AG04450 (cell line): ENCODE measurements at regions not wholly inside any gene's neighbourhood (a gene's known extent, or its start where the extent isn't known, plus 50 kb on each side); places are given as distances from the start of the nearest gene placed in this dataset.

Source experiments
- CTCF ChIA-PET: fragments of 300-600, 350-600 bp; formaldehyde crosslinking; extraction: SDS; loops from one replicate; lab custom pipeline; 2022; ENCODE audit warnings: antibody characterized with exemption, inconsistent platforms; lab: Charles Lee
- POLR2A ChIA-PET: fragments of 350-600 bp; formaldehyde crosslinking; extraction: SDS; loops from one replicate; lab custom pipeline; 2021; ENCODE audit warnings: antibody characterized with exemption, inconsistent platforms; lab: Yijun Ruan, JAX
- DNase-seq: peaks from one replicate; pipeline ENCODE4 v3.0.0-alpha.2; 2011; ENCODE audit warnings: low read depth, low spot score
- H3K27ac ChIP-seq: one replicate; pipeline ENCODE4 v1.5.1; 2012; ENCODE audit warnings: low read depth, low read length, control low read depth
- H3K27me3 ChIP-seq: one replicate; pipeline ENCODE4 v1.6.0; 2012; ENCODE audit warnings: low read length; ENCODE audit not compliant: control insufficient read depth, insufficient read depth
- H3K4me3 ChIP-seq: 2 replicates; pipeline ENCODE4 v1.5.1; 2011; ENCODE audit warnings: mild to moderate bottlenecking, low read depth, low read length, control low read depth
- H3K9me3 ChIP-seq: 2 replicates; pipeline ENCODE4 v1.5.1; 2012; ENCODE audit warnings: low read length; ENCODE audit not compliant: control insufficient read depth, insufficient read depth
- CTCF ChIP-seq: IDR thresholded peaks from 2 replicates; pipeline ENCODE4 v1.5.1; 2011; ENCODE audit warnings: low read depth, low read length, control low read depth, inconsistent platforms

- Histone ChIP-seq H3K4me3 (no peak overlapping the region), H3K9me3 (peaks cover 2% of the 10 kb centered on the region; the same call in 1 of the 2 replicates), H3K27ac (no peak overlapping the region), H3K27me3 (peaks cover 10% of the 10 kb centered on the region)
- DNase-seq = no peak
- ChIA-PET POLR2A (interaction anchor here (0.6 kb wide), 1 partner anchor 23 kb away, joined by 10 read pairs; no protein-coding TSS in a partner anchor), CTCF (no interaction called here)
- no peak for TF ChIP-seq CTCF
These were observed 278.6 kb upstream of the HABP2 start for GRCh38 chr10:113274176-113274829.

GRCh38 chr10:113278221-113278620 lies 274.6 kb upstream of the HABP2 start:
- Histone ChIP-seq H3K27me3 (peaks cover 11% of the 10 kb centered on the region), H3K4me3 (no peak overlapping the region), H3K9me3 (peaks cover 2% of the 10 kb centered on the region; the same call in 1 of the 2 replicates), H3K27ac (no peak overlapping the region)
- POLR2A ChIA-PET = no interaction called here
- DNase-seq = no peak
- no peak for TF ChIP-seq CTCF
- CTCF ChIA-PET = no interaction called here

- no peak for DNase-seq
- TF ChIP-seq CTCF = no peak
- peaks cover 7% of the 10 kb centered on the region for H3K27me3 ChIP-seq
- POLR2A ChIA-PET = no interaction called here
- peaks cover 2% of the 10 kb centered on the region; the same call in 1 of the 2 replicates for H3K9me3 ChIP-seq
- CTCF ChIA-PET = no interaction called here
- H3K27ac ChIP-seq = no peak overlapping the region
- no peak overlapping the region for H3K4me3 ChIP-seq
These were observed 274.2 kb upstream of the HABP2 start for GRCh38 chr10:113278664-113279063.

- DNase-seq = no peak
- no peak for TF ChIP-seq CTCF
- POLR2A ChIA-PET = no interaction called here
- H3K27ac ChIP-seq = peak overlapping the region; percentile 11
- H3K27me3 ChIP-seq = peaks cover 2% of the 10 kb centered on the region
- H3K4me3 ChIP-seq = no peak overlapping the region
- peaks cover under 1% of the 10 kb centered on the region; the same call in 1 of the 2 replicates for H3K9me3 ChIP-seq
- CTCF ChIA-PET = no interaction called here
These were observed 273.6 kb upstream of the HABP2 start for GRCh38 chr10:113279262-113279661.

GRCh38 chr10:113282564-113282963 lies 270.3 kb upstream of the HABP2 start:
- peaks cover 5% of the 10 kb centered on the region for H3K27me3 ChIP-seq
- POLR2A ChIA-PET = no interaction called here
- TF ChIP-seq CTCF = no peak
- CTCF ChIA-PET = no interaction called here
- no peaks in the 10 kb centered on the region for H3K9me3 ChIP-seq
- DNase-seq = no peak
- H3K4me3 ChIP-seq = no peak overlapping the region
- no peak overlapping the region for H3K27ac ChIP-seq
